ENCODE measurements at regions not wholly inside any gene's neighbourhood (a gene's known extent, or its start where the extent isn't known, plus 50 kb on each side); places are given as distances from the start of the nearest gene placed in this dataset.

DNA sequence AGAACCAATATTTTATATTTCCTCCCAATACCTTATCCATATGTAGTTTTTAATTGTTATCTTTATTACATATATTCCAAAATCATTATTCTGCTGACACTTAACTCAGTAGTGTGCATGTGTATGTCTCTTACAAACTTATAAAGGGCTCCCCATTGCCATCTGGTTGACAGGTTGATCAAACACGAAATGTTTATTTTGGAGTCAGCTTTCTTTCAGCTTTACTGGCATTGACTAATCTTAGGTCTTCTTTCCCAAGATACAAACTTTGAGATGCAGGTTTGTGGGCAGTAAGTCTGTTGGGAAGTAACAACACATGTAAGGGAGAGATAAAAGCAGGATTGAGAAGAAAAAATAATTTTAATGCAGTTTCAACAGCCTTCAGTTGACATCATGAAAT lies 716.0 kb upstream of the CHD1 start:
- DNase-seq (ENCODE audit: low read depth) = peak; percentile 1
- TF ChIP-seq, protein P1, sequence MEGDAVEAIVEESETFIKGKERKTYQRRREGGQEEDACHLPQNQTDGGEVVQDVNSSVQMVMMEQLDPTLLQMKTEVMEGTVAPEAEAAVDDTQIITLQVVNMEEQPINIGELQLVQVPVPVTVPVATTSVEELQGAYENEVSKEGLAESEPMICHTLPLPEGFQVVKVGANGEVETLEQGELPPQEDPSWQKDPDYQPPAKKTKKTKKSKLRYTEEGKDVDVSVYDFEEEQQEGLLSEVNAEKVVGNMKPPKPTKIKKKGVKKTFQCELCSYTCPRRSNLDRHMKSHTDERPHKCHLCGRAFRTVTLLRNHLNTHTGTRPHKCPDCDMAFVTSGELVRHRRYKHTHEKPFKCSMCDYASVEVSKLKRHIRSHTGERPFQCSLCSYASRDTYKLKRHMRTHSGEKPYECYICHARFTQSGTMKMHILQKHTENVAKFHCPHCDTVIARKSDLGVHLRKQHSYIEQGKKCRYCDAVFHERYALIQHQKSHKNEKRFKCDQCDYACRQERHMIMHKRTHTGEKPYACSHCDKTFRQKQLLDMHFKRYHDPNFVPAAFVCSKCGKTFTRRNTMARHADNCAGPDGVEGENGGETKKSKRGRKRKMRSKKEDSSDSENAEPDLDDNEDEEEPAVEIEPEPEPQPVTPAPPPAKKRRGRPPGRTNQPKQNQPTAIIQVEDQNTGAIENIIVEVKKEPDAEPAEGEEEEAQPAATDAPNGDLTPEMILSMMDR (conservative IDR thresholded peaks at IDR 0.05; ENCODE audit: low read depth, low read length) = no peak
- no peak overlapping the region for H3K4me3 ChIP-seq (ENCODE audit: low read depth, low read length)

DNA sequence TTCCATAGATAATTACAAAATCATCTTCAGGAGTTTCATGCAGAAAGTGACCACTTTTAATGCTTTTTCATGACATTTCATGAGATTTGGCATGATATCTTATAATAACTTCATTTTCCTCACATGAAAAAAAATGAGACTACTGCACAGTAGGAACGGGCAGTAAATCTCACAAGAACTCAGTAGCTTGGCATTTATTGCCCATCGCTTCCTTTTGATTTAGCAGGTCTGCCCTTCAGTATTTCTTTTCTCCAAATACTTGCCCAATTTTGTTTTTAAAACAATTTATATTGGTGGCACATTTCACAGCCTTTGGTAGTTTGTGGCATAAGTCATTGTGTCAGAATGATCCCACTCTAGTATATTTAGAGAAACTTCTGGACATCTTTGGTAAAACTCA lies 711.8 kb upstream of the CHD1 start:
- TF ChIP-seq, protein P1 (conservative IDR thresholded peaks at IDR 0.05; ENCODE audit: low read depth, low read length) = no peak
- no peak overlapping the region for H3K4me3 ChIP-seq (ENCODE audit: low read depth, low read length)
- no peak for DNase-seq (ENCODE audit: low read depth)

DNA sequence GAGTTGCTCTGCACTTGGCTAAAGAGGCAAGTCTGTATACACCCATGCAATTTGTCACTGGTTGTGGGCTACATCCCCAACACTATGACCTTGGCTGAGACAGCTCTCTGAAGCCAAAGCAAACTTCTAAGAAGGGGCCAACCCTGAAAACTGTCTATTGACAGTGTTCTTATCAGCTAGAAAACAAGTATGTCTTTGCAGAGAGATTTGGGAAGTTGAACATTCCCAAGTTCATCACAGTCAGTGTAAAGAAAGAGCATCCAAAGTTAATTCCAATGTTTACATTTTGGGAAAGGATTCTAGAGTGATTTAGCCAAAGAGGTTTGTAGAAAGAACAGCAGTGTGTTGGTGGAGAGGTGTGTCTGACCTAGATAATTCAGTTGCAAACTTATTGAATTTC lies 711.1 kb upstream of the CHD1 start:
- DNase-seq (ENCODE audit: low read depth) = no peak
- H3K4me3 ChIP-seq (ENCODE audit: low read depth, low read length) = no peak overlapping the region
- TF ChIP-seq, protein P1 (conservative IDR thresholded peaks at IDR 0.05; ENCODE audit: low read depth, low read length) = no peak

DNA sequence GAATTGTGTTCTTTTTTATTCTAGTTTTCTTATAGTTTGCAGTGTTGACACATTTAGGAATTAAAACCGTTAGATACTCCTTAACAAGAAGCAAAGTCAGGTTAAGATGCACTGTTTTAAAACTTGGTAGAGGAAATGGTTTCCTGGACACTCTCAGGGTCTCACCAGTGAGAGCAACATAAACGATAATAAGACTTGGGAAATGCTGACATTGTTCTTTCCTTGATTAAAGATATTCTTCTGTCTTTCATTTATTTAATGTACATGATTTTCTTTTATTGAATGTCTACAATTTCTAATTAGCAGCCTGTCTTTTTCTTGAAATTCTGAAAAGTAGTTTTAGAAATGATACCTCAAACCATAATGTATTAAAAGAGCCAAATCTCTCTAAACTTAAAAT lies 707.9 kb upstream of the CHD1 start:
- TF ChIP-seq, protein P1 (conservative IDR thresholded peaks at IDR 0.05; ENCODE audit: low read depth, low read length) = no peak
- no peak for DNase-seq (ENCODE audit: low read depth)
- no peak overlapping the region for H3K4me3 ChIP-seq (ENCODE audit: low read depth, low read length)

DNA sequence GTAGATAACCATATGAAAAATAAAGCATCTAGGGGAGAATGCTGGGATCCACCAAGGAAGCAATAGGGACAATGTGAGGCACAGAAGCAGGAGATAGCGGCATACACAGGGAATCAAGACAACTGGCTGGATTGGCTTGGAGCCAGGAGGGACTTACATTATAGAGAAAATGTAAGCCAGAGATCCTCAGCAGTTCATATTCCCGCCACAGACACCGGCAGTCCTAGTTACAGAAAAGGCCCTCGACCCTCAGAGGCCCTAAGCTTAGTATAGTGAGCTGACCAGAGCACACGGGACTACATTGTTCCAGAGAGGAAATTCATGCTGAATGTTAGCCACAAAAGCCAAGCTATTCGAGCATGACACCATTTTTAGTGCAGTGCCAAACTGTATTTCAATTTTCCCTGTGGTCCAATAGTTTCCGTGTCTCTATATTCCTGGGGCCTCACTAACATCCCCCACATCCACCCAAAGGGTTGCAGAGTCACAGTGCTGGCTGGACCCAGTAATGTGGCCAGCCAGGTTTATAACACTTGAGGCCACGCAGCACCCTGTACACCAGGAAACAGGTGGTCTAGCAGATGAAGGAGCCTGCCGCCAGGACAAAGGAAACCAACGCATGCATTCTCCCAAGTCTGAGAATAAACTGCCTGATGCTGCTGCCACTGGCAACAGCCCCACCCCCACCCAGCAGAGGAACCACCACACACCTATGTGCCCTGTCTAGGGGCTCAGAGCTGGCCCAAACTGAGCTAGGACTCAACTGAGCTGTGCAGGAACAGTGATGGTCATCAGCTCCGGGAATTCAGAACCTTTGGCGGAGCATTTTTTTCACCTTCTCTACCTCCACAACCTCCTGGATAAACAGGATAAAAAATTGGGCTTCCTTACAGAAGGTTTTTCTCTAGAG lies 693.2 kb upstream of the CHD1 start:
- H3K4me3 ChIP-seq (ENCODE audit: low read depth, low read length) = no peak overlapping the region
- DNase-seq (ENCODE audit: low read depth) = no peak
- TF ChIP-seq, protein P1 (conservative IDR thresholded peaks at IDR 0.05; ENCODE audit: low read depth, low read length) = no peak

DNA sequence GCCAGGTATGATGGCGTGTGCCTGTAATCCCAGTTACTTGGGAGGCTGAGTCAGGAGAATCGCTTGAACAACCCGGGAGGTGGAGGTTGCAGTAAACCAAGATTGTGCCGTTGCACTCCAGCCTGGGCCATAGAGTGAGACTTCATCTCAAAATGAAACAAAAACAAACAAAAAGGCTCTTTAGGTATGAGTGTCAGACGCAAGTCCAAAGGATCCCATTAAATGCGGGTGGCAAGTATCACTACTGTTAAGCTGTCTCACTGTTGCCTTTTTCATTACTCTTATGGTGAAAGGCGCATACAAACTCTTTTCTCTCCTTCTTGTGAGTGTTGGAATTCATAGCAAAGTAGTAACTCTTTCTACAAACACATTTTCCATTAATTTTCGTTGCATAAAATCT lies 688.5 kb upstream of the CHD1 start:
- no peak overlapping the region for H3K4me3 ChIP-seq (ENCODE audit: low read depth, low read length)
- TF ChIP-seq, protein P1 (conservative IDR thresholded peaks at IDR 0.05; ENCODE audit: low read depth, low read length) = no peak
- no peak for DNase-seq (ENCODE audit: low read depth)

DNA sequence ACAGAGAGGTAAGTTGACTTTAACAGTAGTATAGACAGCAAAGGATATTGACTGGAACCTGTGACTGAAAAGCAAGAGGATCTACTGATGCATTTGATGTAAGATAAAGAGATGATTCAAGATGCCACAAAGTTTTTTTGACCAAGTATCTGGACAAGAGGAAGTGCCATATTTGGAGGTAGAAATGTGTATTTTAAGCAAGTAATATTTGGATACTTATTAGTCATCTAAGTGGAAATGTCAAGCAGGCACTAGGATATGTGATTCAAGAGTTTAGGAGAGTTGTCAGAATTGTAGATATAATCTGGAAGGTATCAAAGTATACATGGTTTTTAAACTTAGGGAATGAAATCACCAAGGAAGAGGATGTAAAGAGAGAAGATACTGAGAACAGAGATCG lies 686.1 kb upstream of the CHD1 start:
- TF ChIP-seq, protein P1 (conservative IDR thresholded peaks at IDR 0.05; ENCODE audit: low read depth, low read length) = no peak
- no peak overlapping the region for H3K4me3 ChIP-seq (ENCODE audit: low read depth, low read length)
- DNase-seq (ENCODE audit: low read depth) = peak; percentile 14
